ENCODE measurements at regions not wholly inside any gene's neighbourhood (a gene's known extent, or its start where the extent isn't known, plus 50 kb on each side); places are given as distances from the start of the nearest gene placed in this dataset.

DNA sequence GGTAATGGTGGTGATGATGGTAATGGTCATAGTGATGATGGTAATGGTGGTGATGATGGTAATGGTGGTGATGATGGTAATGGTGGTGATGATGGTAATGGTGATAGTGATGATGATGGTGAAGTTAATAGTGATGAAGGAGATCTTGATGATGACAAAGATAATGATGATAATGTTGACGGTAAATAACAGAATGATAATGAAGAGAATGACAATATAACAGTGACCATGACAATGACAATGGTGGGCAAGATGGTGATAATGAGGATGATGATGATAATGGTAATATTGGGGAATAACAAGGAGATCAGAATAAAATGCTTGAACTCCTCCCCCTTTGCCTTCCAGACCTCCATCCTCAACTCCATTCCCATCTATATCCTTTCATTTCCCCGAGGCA lies 233.3 kb upstream of the SFSWAP start:
- intact Hi-C loops (cut with DNase I) = no loop called here
- DNase-seq = no peak

DNA sequence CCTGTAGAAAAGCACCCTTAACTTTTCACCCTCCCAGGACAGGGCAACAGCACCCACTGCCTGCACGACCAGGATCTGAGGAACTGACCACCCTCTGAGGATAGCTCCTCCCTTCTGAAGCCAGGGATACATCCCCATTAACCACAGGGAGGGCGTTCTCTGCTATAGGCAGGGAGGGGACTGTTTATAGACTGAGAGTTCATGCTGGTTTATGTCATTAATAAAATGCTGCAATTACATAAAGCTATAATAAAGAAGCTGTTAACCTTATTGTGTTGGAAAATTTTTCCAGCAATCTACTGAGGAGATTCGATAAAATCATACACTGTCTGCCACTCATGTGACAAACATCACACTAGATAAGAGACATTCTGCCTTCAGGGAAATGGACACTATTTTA lies 232.4 kb upstream of the SFSWAP start:
- no peak for DNase-seq

DNA sequence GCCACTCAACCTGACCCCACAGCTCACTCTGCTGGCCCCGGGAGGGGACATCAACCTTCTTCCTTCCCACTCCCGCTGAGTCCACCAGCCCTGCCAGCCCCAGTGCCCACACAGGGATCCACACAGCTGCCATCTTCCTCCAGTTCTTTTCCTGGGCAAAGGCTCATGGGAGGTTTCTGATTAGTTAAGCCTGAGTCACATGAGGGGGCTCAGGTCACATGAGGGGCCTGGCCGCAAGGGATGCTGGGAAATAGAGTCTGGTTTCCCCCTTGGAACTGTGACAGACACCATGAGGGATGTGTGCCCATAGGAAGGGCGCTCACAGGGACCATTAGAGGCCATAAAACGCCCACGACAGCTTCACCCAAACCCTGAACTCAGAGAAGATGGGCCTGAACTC lies 228.7 kb upstream of the SFSWAP start:
- DNase-seq = no peak
- intact Hi-C loops (cut with DNase I) = no loop called here

More for the DNA sequence above, 232.4 kb upstream of the SFSWAP start:
- intact Hi-C loops (cut with DNase I) = no loop called here

DNA sequence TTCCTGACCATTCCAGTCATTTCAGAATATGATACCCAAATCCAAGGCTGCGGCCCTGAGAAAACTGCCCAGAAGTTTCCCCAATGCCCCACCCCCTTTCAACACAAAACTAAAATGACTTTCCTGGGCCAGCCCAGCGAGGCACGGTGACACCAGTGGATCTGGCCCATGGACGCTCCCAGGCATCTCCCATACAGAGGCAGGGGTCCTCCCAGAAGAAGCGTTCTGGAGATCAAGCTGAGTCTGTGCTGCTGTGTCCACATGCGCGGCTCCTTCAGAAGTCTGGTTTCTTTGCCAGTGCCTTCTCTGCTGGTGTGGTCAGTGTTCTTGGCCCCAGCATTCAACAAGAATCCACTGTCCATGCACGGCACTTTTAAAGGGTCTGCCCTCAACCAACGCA lies 228.2 kb upstream of the SFSWAP start:
- no peak for DNase-seq
- intact Hi-C loops (cut with DNase I) = no loop called here

DNA sequence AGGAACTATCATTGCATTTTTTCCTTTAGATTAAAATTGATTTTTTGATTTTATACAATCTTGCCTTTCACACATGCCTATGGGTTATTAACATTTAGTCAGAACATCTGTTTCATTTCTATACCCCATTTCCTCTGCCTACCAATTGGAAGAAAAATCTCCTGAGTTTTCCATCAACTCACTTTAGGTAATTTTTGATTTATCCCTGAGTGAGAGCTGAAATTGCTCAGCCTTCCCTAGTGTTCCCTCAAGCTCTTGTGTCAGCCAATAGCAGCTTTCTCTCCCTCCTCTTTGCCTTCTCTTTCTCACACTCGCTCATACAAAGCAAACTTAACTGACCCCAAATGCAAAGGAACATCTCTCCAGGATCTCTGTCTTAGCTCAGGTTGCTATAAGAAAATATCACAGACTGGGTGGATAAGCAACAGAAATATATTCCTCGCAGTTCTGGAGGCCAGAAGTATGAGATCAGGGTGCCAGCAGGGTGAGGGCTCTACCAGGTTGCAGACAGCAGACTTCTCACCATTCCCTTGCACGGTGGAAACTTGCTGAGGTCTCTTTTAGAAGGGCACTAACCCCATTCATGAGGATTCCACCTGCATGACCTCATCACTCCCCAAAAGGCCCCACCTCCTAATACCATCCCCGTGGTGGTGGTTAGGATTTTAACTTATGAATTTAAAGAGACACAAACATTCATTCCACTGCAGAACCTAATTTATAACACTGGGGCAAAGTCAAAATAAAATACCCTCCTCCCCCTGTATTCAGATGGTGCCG lies 224.2 kb upstream of the SFSWAP start:
- intact Hi-C loops (cut with DNase I) = no loop called here
- DNase-seq = no peak

DNA sequence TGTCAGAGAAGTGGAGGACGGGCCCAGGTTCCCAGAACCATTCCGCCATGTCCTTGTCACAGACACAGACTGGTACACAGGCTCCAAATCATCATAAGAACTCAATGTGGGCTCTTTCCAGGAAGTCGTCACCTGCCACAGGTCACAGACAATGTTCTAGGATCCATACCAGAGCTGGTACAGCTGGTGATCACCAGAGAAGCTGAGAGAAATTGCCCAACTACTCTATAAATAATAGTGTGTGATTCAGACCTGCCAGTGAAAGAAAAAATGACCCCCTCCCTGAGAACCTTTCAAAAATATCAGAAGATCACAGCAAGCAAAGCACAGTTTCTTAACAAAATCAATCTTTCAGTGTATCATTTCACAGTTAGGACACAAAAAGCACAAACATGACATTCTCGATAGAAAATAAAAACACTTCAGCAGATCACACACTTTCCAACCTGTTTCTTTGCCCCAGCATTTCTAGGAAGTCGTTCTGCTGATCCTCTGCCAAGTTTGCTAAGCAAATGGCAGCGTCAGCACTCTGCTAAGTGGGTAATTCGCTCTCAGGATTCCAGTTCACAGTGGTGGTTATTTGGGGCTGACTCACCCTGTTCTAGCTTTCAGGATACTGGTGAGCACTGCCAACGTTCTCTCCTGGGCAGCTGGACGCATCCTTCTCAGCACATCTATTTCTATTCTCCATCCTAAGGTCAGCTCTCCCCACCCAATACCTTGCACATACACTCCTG lies 223.3 kb upstream of the SFSWAP start:
- DNase-seq = peak in 2 of 10 donors; percentile 22 to 34
- intact Hi-C loops (cut with DNase I) = no loop called here

DNA sequence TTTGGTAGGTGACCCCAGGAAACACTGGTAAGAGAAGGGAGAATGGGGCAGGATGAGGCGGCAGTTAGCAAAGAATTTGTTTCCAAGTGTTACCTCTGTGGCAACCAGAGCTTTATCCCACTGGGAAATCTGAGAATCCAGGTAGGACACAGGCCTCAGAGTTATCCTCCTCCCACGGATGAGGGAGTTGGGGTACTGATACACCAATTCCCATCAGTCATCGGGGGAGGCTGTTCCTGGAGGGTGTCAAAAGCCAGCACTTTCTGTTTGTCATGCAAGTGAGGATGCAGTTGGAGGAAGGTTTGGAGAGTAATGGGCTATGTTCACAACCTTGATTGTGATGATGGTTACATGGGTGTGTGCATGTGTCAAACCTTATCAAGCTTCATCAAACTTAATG lies 221.2 kb upstream of the SFSWAP start:
- intact Hi-C loops (cut with DNase I) = no loop called here
- no peak for DNase-seq

DNA sequence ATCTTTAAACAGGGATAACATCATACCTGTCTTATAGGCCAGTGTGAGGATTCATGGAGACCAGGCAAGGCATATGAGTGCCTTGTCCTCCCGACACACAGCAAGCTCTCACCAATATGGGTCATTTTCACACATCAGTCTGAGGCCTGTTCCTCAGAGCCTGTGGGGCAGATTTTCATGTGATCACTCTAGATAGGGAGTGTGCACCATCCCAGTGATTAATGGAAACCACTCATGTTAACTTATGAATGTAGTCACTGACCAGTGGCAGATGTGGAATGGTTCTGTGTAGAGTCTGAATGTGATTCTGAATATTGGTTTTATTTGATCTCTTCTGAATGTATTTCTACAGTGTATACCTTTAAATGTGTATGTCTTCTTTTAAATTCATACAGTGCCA lies 219.7 kb upstream of the SFSWAP start:
- intact Hi-C loops (cut with DNase I) = no loop called here
- DNase-seq = no peak

DNA sequence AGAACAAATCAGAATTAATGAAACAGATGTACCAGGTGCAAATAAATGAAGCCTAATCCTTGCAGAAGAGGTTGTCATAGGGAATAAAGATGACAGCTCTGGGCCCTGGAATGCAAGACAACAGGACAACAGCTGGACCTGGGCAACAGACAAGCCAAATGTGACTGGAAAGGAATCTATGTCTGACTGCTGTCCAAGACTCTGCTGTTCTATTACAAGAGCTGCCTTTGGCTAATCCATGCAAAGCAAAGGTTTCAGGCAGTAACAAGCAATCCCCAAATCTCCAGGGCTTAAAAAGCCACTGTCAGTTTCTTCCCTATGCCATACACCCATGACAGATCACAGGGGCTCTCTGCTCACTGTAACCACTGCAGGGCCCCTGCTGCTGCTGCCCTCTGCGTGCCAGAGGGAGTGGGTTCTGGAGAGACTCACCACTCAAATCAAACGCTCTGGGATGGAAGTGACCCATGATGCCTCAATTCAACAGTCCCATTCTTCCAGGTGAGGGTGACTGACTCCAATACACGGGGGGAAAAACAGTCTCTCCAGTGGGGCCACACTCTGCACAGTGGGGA lies 218.9 kb upstream of the SFSWAP start:
- intact Hi-C loops (cut with DNase I) = no loop called here
- no peak for DNase-seq

DNA sequence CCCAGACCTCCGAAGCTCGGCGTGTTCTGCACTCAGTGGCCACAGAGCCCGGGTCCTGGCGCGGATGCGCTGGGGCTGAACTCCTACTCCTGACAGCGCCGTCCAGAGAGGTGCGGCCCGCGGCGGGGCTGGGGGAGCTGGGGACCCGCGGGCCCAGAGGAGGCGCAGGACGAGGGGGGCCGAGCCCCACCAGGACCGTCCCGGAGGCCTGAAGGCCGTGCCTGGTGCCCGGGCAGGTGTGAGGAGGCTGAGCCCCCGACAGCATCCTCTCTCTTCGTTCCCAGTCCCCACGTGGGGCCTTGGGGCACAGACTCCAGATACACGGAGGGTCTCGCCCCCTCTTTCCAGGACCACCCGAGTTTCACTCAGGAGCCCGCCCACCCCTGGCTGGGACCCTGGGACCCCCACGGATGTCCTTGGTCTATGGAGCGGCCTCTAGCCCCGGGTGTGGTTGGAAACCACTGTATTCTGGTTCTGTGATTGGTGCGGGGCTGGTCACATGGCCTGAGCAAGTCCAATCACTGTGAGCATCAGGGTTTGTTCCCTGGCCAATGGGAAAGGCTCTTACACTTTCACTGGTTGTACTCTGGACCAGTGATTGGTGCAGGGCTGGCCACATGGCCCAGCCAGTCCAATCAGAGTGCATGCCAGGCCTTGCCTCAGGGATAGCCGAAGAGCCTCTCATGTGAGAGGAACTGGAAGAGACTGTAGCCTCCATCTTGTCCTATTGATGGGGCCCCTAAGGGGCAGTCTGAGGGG lies 217.6 kb upstream of the SFSWAP start:
- no peak for DNase-seq
- intact Hi-C loops (cut with DNase I) = no loop called here

DNA sequence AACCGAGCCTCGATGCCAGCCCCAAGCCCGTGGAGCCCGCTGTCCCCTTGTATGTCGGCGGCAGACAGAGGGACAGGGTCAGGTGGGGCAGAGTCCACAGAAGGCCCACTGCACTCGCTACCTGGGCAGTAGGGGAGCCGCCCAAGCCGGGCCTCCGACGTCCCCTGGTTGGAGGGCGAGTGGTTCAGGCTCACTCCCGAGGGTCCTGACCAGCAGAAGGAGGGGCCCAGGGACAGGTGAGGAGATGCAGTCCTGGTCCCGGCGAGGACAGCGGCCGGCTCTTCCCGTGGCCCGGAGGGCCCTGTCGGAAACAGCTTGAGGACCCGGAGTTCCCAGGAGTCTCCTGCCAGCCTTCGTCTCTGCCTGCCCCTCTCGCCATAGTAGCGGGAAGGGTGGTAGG lies 216.7 kb upstream of the SFSWAP start:
- intact Hi-C loops (cut with DNase I) = no loop called here
- DNase-seq = peak in 2 of 10 donors; percentile 77 to 83

DNA sequence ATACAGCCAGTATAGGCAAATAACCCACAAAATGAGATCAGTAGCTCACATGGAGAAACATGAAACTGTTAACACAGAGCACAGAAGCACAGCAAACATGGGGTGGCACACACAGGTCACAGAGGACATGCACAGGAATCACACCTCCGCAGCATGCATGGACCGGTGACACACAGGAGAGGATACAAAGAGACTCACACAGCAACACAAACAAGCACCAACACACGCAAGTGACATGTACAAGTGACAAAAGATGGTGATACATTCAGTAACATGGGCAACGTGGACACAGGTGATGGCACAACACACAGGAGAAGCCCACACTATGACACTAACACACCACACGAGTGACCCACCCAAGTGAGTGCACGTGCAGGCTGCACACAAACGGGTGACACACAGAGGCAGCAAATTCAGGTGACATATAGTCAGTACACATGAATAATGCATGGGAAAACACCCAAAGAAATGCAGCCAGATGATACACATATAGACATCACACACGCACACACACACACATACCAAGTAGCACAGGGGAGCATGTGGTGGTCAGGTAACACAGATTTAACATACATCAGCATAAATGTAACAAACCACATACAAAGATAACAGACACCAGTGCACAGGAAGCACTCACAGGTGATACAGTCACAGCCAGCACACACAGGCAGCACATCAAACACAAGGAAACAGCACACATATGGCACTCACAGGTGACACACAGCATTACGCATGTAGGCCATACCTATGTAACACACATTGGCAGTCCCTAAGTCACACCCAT lies 216.0 kb upstream of the SFSWAP start:
- no peak for DNase-seq
- intact Hi-C loops (cut with DNase I) = no loop called here

DNA sequence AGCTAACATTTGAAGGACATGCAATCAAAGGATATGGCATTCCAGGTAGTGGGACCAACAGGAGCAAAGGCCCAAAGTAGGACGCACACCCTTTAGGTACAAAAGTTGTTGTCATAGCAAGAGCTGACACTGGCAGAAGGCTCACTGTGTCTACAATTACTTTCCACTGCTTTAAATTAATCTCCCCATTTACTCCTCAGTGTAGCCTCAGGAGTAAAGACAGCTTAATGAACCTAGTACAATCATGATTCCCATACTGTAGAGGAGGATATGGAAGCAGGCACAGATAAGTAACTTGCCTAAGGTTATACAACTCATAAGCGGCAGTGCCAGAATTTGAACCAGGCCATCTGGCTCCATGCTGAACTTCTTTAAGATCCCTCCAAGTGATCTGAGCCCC lies 212.9 kb upstream of the SFSWAP start:
- DNase-seq = no peak
- intact Hi-C loops (cut with DNase I) = no loop called here

DNA sequence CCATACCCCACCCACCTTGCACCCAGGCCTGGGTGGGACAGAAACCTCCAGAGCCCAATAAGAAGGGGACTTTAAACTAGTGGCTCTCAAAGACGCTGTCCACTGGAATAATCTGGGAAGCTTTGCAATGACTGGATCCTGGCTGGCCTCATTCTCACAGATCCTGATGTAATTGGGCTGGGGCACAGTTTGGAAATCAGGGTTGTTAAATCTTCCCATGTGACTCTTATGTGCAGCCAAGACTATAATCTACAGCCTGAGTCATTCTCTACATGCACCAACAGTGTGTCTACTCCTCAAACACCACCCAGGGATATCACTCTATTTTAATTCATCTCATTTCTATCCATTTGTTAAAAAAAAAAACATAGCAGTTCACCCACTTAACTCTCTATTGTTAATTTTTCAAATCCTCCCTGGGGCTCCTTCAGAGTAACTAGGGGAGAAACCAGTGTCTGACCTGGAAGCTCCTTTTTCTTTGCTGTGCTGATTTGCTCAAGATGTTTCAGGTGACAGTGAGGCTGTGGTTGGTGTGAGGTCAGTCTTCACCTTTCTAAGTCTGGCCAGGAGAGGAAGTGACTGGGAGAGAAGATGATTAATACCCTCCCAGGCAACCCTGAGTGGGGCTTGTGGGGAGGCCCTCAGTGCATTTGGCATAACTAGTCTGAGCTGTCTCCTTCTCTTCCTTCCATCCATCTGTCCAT lies 211.6 kb upstream of the SFSWAP start:
- DNase-seq = no peak
- intact Hi-C loops (cut with DNase I) = no loop called here

DNA sequence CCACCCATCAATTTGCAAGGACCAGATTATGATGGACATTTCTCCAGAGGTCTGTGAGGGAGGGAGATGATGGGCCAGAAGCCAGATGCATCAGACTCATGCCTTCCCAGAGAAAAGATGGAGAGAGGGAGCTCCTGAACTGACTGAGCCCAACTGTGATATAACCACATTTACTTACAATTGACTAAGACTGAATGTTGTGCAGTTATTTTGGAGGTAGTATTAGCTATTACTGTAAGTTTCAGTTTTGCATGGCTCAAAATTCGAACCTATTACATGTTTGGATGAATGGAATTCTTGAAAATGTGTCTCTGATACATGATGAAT lies 211.1 kb upstream of the SFSWAP start:
- no peak for DNase-seq
- intact Hi-C loops (cut with DNase I) = no loop called here

DNA sequence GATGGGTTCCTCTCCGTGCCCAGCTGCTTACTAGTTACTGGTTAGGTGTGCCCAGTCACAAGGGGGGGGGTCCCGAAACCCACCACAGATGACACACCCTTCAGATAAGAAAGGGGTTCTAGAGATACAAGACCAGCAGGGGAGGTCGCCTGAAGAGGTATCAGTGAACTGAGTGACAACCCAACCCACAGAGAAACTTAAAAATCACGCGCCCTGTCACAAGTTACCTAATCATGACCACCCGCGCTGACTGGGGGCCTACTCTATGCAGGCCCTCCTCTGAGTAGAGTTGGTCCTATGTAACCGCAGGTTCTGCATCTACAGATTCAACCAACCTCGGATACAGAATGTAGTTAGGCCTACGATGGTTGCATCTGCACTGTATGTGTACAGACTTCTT lies 210.3 kb upstream of the SFSWAP start:
- no peak for DNase-seq
- intact Hi-C loops (cut with DNase I) = no loop called here

DNA sequence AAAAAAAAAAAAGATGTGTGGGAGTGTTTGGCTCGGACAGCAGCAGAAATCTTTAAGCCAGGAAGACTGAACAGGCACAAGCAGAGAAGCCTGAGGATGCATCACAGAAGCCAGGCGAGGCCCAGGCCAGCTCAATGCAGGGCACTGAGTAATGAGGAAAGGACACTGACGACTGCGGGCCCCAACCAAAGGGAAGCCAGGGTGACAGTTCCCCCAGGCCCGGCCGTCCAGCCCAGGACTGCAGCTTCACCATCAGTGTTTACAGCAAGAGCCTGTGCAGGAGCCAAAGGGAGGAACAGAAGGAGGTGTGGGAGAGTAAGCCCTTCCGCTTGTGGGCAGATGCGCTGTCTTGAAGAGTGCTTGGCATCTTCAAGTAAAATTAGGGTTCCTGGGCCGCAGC lies 205.3 kb upstream of the SFSWAP start:
- DNase-seq = peak in 2 of 10 donors; percentile 78 to 86

DNA sequence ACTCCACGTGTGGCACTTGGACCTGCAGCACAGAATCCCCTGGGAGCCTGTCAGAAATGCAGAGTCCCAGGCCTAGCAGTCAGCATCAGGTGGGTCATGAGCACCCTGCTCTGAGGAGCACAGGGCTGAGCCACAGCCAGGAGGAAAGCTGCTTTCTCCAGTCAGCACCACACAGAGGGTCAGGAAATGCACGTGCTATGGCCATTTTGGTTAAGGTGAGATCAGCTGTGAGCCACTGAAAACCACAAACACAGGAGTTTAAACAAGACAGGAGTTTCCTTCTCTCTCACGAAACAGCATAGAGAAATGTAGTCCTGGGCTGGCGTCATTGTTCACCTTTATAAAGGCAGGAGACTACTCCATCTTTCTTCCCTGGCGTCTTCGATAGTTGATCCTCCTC lies 204.5 kb upstream of the SFSWAP start:
- intact Hi-C loops (cut with DNase I) = no loop called here
- DNase-seq = no peak

More for the DNA sequence above, 205.3 kb upstream of the SFSWAP start:
- intact Hi-C loops (cut with DNase I) = no loop called here

DNA sequence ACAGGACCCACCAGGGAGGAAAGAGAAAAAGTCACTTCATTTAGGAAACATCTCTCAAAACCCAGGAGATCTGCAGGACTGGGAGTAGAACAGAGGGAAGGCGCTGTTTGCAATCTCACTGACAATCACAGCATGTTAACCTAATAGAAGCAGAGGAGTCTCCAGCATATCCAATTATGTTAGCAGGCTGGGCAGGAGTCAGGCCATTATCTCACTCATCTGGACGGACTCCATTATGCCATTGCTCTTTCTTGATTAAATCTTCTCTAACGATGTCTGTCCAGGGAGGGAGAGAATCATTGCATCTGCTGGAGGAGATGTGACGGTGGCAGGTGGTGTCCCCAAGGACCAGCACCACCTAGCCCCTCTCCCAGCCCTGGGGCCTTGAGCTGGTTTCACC lies 203.8 kb upstream of the SFSWAP start:
- DNase-seq = no peak
- intact Hi-C loops (cut with DNase I) = no loop called here

DNA sequence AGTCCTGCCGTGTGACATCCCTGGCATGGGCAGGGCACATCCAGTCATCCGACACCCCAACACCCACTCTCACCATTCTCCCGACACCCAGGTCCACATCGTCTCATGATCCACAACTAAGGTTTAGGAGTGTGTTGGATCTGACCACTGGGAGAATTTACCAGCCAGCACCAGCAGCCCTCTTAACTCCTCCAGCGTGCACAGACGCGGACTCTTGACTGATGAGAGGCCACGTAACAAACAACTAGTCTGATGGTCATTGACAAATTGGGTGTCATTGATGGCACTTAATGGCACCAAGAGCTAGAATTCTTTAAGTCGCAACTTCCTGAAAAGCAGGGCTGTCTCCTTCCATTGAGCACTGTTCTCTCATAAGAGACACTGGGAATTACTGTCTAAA lies 203.0 kb upstream of the SFSWAP start:
- intact Hi-C loops (cut with DNase I) = no loop called here
- no peak for DNase-seq
